ENCODE measurements at regions not wholly inside any gene's neighbourhood (a gene's known extent, or its start where the extent isn't known, plus 50 kb on each side); places are given as distances from the start of the nearest gene placed in this dataset.

GRCh38 chr5:58403822-58404433 is 56.0 kb downstream of the PLK2 start:
- DNase-seq: no peak

GRCh38 chr5:58401701-58402100 is 58.2 kb downstream of the PLK2 start:
- no peak for DNase-seq

GRCh38 chr5:58400737-58401136 is 59.1 kb downstream of the PLK2 start:
- DNase-seq: no peak

GRCh38 chr5:58399951-58400350 is 59.9 kb downstream of the PLK2 start:
- DNase-seq: no peak

GRCh38 chr5:58394339-58394738 is 65.5 kb downstream of the PLK2 start:
- DNase-seq: no peak

GRCh38 chr5:58393716-58394115 is 66.2 kb downstream of the PLK2 start:
- DNase-seq: no peak

GRCh38 chr5:58392496-58392895 is 67.4 kb downstream of the PLK2 start:
- DNase-seq: no peak

GRCh38 chr5:58383448-58383847 is 76.4 kb downstream of the PLK2 start:
- DNase-seq: no peak

GRCh38 chr5:58382131-58382534 is 77.8 kb downstream of the PLK2 start:
- no peak for DNase-seq

- no peak for DNase-seq
Observed at GRCh38 chr5:58381566-58381965, 78.3 kb downstream of the PLK2 start.

- DNase-seq: no peak
Observed at GRCh38 chr5:58380655-58381054, 79.2 kb downstream of the PLK2 start.

GRCh38 chr5:58378613-58379390 is 81.1 kb downstream of the PLK2 start:
- no peak for DNase-seq

- DNase-seq: no peak
Observed at GRCh38 chr5:58370606-58371005, 89.3 kb downstream of the PLK2 start.

GRCh38 chr5:58369513-58370190 is 90.2 kb downstream of the PLK2 start:
- no peak for DNase-seq

- DNase-seq: no peak
Observed at GRCh38 chr5:58366461-58366860, 93.4 kb downstream of the PLK2 start.

GRCh38 chr5:58365791-58366190 is 94.1 kb downstream of the PLK2 start:
- no peak for DNase-seq

- DNase-seq: no peak
Observed at GRCh38 chr5:58363461-58364249, 96.2 kb downstream of the PLK2 start.

GRCh38 chr5:58362135-58362534 is 97.8 kb downstream of the PLK2 start:
- no peak for DNase-seq

GRCh38 chr5:58360794-58361193 is 99.1 kb downstream of the PLK2 start:
- no peak for DNase-seq

- no peak for DNase-seq
Observed at GRCh38 chr5:58359981-58360380, 99.9 kb downstream of the PLK2 start.

GRCh38 chr5:58358501-58359178 is 101.2 kb downstream of the PLK2 start:
- DNase-seq: no peak

GRCh38 chr5:58357799-58358500 is 101.9 kb downstream of the PLK2 start:
- DNase-seq: no peak

Measured in inflammatory macrophage treated with lipopolysaccharide for 4 hours (primary cell).